Epithelial cell of esophagus (primary cell): ENCODE measurements at regions not wholly inside any gene's neighbourhood (a gene's known extent, or its start where the extent isn't known, plus 50 kb on each side); places are given as distances from the start of the nearest gene placed in this dataset.

Experiments
- DNase-seq: peaks from one replicate; pipeline ENCODE4 v3.0.0; 2010; ENCODE audit warnings: low read depth
- H3K4me3 ChIP-seq: 2 replicates; pipeline ENCODE4 v1.5.1; 2011; ENCODE audit warnings: mild to moderate bottlenecking, low read length, control low read depth
- CTCF ChIP-seq: IDR thresholded peaks from 2 replicates; pipeline ENCODE4 v1.5.1; 2011; ENCODE audit warnings: low read depth, mild to moderate bottlenecking, low read length, control low read depth, inconsistent platforms; ENCODE audit not compliant: insufficient read depth; ENCODE audit errors: missing control alignments

- no peak overlapping the region for H3K4me3 ChIP-seq
- DNase-seq: no peak
- no peak for TF ChIP-seq CTCF
These were observed 235.8 kb downstream of the RBM43 start for GRCh38 chr2:151025816-151026215.

GRCh38 chr2:151024696-151025251 is 236.9 kb downstream of the RBM43 start:
- H3K4me3 ChIP-seq: no peak overlapping the region
- TF ChIP-seq CTCF: no peak
- no peak for DNase-seq

- no peak for DNase-seq
- H3K4me3 ChIP-seq: no peak overlapping the region
- TF ChIP-seq CTCF: no peak
These were observed 239.8 kb downstream of the RBM43 start for GRCh38 chr2:151021747-151022452.

- no peak for TF ChIP-seq CTCF
- no peak overlapping the region for H3K4me3 ChIP-seq
- DNase-seq: no peak
These were observed 241.3 kb downstream of the RBM43 start for GRCh38 chr2:151020411-151020810.

- no peak for TF ChIP-seq CTCF
- no peak for DNase-seq
- H3K4me3 ChIP-seq: no peak overlapping the region
These were observed 252.1 kb downstream of the RBM43 start for GRCh38 chr2:151009437-151010175.

- TF ChIP-seq CTCF: no peak
- H3K4me3 ChIP-seq: no peak overlapping the region
- no peak for DNase-seq
These were observed 254.3 kb downstream of the RBM43 start for GRCh38 chr2:151007365-151007764.
